SK-N-SH (cell line): ENCODE measurements at regions not wholly inside any gene's neighbourhood (a gene's known extent, or its start where the extent isn't known, plus 50 kb on each side); places are given as distances from the start of the nearest gene placed in this dataset.

Experiments used
- CTCF ChIA-PET: fragments of 300-600, 350-600 bp; formaldehyde crosslinking; extraction: SDS; loops from one replicate; lab custom pipeline; 2021; lab: Yijun Ruan, JAX
- POLR2A ChIA-PET: fragments of 350-600 bp; sonication (Branson Sonifier 250); formaldehyde crosslinking; extraction: SDS; loops from one replicate; lab custom pipeline; 2020; ENCODE audit warnings: antibody characterized with exemption, inconsistent platforms; lab: Yijun Ruan, JAX
- DNase-seq: peaks from one replicate; pipeline ENCODE4 v3.0.0; 2012
- H2AFZ ChIP-seq: fragments of 200-600 bp; sonication (generic); 2 replicates; pipeline ENCODE4 v1.8.1; 2016; ENCODE audit warnings: antibody characterized with exemption, mild to moderate bottlenecking, low read depth
- H3F3A ChIP-seq: fragments of 200-600 bp; sonication (generic); replicated peaks from 2 replicates; pipeline ENCODE3; 2016; ENCODE audit warnings: antibody characterized with exemption, mild to moderate bottlenecking; ENCODE audit not compliant: insufficient read depth
- H3K27ac ChIP-seq, 2 experiments: fragments of 200-500 bp in 1 of 2; fragments of 200-600 bp in 1 of 2; sonication (Bioruptor generic) in 1 of 2; sonication (generic), shearing (Covaris generic) in 1 of 2; 2 replicates each; pipeline versions ENCODE4 v1.5.1 to v1.6.1; 2014 to 2016; ENCODE audit warnings: low read depth in 2 of 2, inconsistent platforms in 1 of 2, low read length in 1 of 2, mild to moderate bottlenecking in 1 of 2, mixed read lengths in 1 of 2
- H3K27me3 ChIP-seq: fragments of 200-600 bp; sonication (generic), shearing (Covaris generic); 2 replicates; pipeline ENCODE4 v1.6.1; 2016; ENCODE audit warnings: mixed run types; ENCODE audit not compliant: insufficient read depth
- H3K36me3 ChIP-seq, 2 experiments: fragments of 200-500 bp in 1 of 2; fragments of 200-600 bp in 1 of 2; sonication (Bioruptor generic) in 1 of 2; sonication (generic) in 1 of 2; replicated peaks in 1 of 2; 2 replicates each; pipeline versions ENCODE3 to v1.5.1; 2014 to 2016; ENCODE audit warnings: low read length in 1 of 2, mild to moderate bottlenecking in 1 of 2; ENCODE audit not compliant: insufficient read depth in 2 of 2, control insufficient read depth in 1 of 2
- H3K4me1 ChIP-seq, 2 experiments: fragments of 200-500 bp in 1 of 2; fragments of 200-600 bp in 1 of 2; sonication (Bioruptor generic) in 1 of 2; sonication (generic), shearing (Covaris generic) in 1 of 2; 2 replicates each; pipeline versions ENCODE4 v1.5.1 to v1.6.1; 2014 to 2016; ENCODE audit warnings: low read depth in 1 of 2, low read length in 1 of 2, mixed run types in 1 of 2; ENCODE audit not compliant: insufficient read depth in 2 of 2, control insufficient read depth in 1 of 2
- H3K4me2 ChIP-seq: fragments of 200-600 bp; sonication (generic), shearing (Covaris generic); 2 replicates; pipeline ENCODE4 v1.6.1; 2017; ENCODE audit warnings: mixed run types
- H3K4me3 ChIP-seq, 2 experiments: fragments of 200-500 bp in 1 of 2; fragments of 200-600 bp in 1 of 2; sonication (Bioruptor generic) in 1 of 2; sonication (generic), shearing (Covaris generic) in 1 of 2; 2 replicates each; pipeline versions ENCODE4 v1.5.1 to v1.8.1; 2014 to 2016; ENCODE audit warnings: low read depth in 2 of 2, inconsistent platforms in 1 of 2, low read length in 1 of 2, mild to moderate bottlenecking in 1 of 2, mixed read lengths in 1 of 2, moderate library complexity in 1 of 2
- H3K79me2 ChIP-seq: fragments of 200-600 bp; sonication (generic); 2 replicates; pipeline ENCODE4 v1.8.1; 2017; ENCODE audit warnings: mild to moderate bottlenecking; ENCODE audit not compliant: insufficient read depth
- H3K9ac ChIP-seq: fragments of 200-600 bp; sonication (generic); 2 replicates; pipeline ENCODE4 v1.6.1; 2017; ENCODE audit warnings: mixed run types
- H3K9me2 ChIP-seq: fragments of 200-600 bp; sonication (generic); 2 replicates; pipeline ENCODE4 v1.6.1; 2017; ENCODE audit warnings: mixed run types
- H3K9me3 ChIP-seq: fragments of 200-600 bp; sonication (generic); 2 replicates; pipeline ENCODE4 v1.6.1; 2017; ENCODE audit warnings: mixed run types, mild to moderate bottlenecking, moderate library complexity
- H4K20me1 ChIP-seq: fragments of 200-600 bp; sonication (generic); 2 replicates; pipeline ENCODE4 v1.6.1; 2017; ENCODE audit warnings: mild to moderate bottlenecking, mixed run types; ENCODE audit not compliant: insufficient read depth
- EZH2phosphoT487 ChIP-seq: fragments of 200-600 bp; sonication (generic); IDR thresholded peaks from 2 replicates; pipeline ENCODE4 v1.6.1; 2017; ENCODE audit warnings: low read depth, mixed run types, mild to moderate bottlenecking, antibody characterized with exemption, moderate library complexity, borderline replicate concordance
- FOSL2 ChIP-seq: IDR thresholded peaks from 2 replicates; pipeline ENCODE4 v1.4.0; 2012; ENCODE audit warnings: low read depth, mild to moderate bottlenecking, moderate library complexity, borderline replicate concordance
- FOXJ3 ChIP-seq: sonication (generic); formaldehyde crosslinking; IDR thresholded peaks from 2 replicates; pipeline ENCODE4 v1.5.1; 2020; ENCODE audit warnings: mild to moderate bottlenecking, missing genetic modification reagents
- GABPA ChIP-seq: IDR thresholded peaks from 2 replicates; pipeline ENCODE4 v1.4.0; 2012; ENCODE audit warnings: low read depth, mild to moderate bottlenecking
- GATA2 ChIP-seq: sonication (generic); formaldehyde crosslinking; IDR thresholded peaks from 2 replicates; pipeline ENCODE4 v1.5.0; 2020; ENCODE audit warnings: mild to moderate bottlenecking, missing genetic modification reagents
- IRF3 ChIP-seq: fragments of 150-350 bp; IDR thresholded peaks from 2 replicates; pipeline ENCODE4 v1.6.1; 2016; ENCODE audit warnings: mild to moderate bottlenecking, low read depth, low read length
- JUND ChIP-seq: IDR thresholded peaks from 2 replicates; pipeline ENCODE4 v1.4.0; 2012
- NFIC ChIP-seq: IDR thresholded peaks from 2 replicates; pipeline ENCODE4 v1.4.0; 2012; ENCODE audit warnings: borderline replicate concordance
- NRF1 ChIP-seq: IDR thresholded peaks from 2 replicates; pipeline ENCODE4 v1.6.1; 2012; ENCODE audit warnings: low read depth, mild to moderate bottlenecking, low read length
- PBX3 ChIP-seq: IDR thresholded peaks from 2 replicates; pipeline ENCODE4; 2012
- POLR2AphosphoS5 ChIP-seq: IDR thresholded peaks from 2 replicates; pipeline ENCODE4 v1.6.1; 2012; ENCODE audit warnings: low read depth, low read length
- RCOR1 ChIP-seq: fragments of 150-350 bp; IDR thresholded peaks from 2 replicates; pipeline ENCODE4 v1.6.1; 2017; ENCODE audit warnings: antibody characterized with exemption, low read length
- RFX5 ChIP-seq: IDR thresholded peaks from 2 replicates; pipeline ENCODE4 v1.6.1; 2012; ENCODE audit warnings: mild to moderate bottlenecking, improper control_type of control experiment, low read length
- SIN3A ChIP-seq: IDR thresholded peaks from 2 replicates; pipeline ENCODE4 v1.6.1; 2012; ENCODE audit warnings: low read depth, mild to moderate bottlenecking, low read length, moderate library complexity, borderline replicate concordance
- SMC3 ChIP-seq: IDR thresholded peaks from 2 replicates; pipeline ENCODE4 v1.6.1; 2012; ENCODE audit warnings: low read depth, low read length, improper control_type of control experiment
- TAF1 ChIP-seq: IDR thresholded peaks from 2 replicates; pipeline ENCODE4 v1.6.1; 2012; ENCODE audit warnings: low read depth, mild to moderate bottlenecking, low read length, moderate library complexity, borderline replicate concordance
- TCF12 ChIP-seq: IDR thresholded peaks from 2 replicates; pipeline ENCODE4 v1.4.0; 2012
- TEAD4 ChIP-seq: IDR thresholded peaks from 2 replicates; pipeline ENCODE4 v1.4.0; 2012; ENCODE audit warnings: mild to moderate bottlenecking, borderline replicate concordance; ENCODE audit not compliant: insufficient read depth
- YY1 ChIP-seq: IDR thresholded peaks from 2 replicates; pipeline ENCODE4 v1.4.0; 2012; ENCODE audit warnings: low read depth, mild to moderate bottlenecking
- WGBS: methylation state at CpG from one replicate; pipeline ENCODE4 v1.1.6; 2017; ENCODE audit warnings: low lambda C conversion rate; 5-methylcytosine and 5-hydroxymethylcytosine counted together
- TF ChIP-seq, protein P1 (sequence below): IDR thresholded peaks from 2 replicates; pipeline ENCODE4 v1.4.0; 2012; ENCODE audit warnings: low read depth, borderline replicate concordance
- TF ChIP-seq, protein P2 (sequence below): IDR thresholded peaks from 2 replicates; pipeline ENCODE4 v1.4.0; 2012; ENCODE audit warnings: low read depth
- TF ChIP-seq, protein P3 (sequence below): fragments of 150-350 bp; IDR thresholded peaks from 2 replicates; pipeline ENCODE4 v1.6.1; 2017; ENCODE audit warnings: antibody characterized with exemption, low read length, low read depth, borderline replicate concordance

GRCh38 chrX:80879916-80880315, 70.2 kb upstream of the BRWD3 start:
- Histone ChIP-seq H3K79me2 (no peaks in the 10 kb centered on the region), H3K9me3 (no peaks in the 10 kb centered on the region), H3K4me3 (no peak overlapping the region), H2AFZ (no peak overlapping the region), H4K20me1 (no peaks in the 10 kb centered on the region), H3K27me3 (no peaks in the 10 kb centered on the region; the same call in 1 of the 2 replicates), H3K9ac (no peak overlapping the region), H3K27ac (no peak overlapping the region), H3K36me3 (no peaks in the 10 kb centered on the region), H3K4me1 (no peaks in the 10 kb centered on the region), H3K4me2 (no peak overlapping the region), H3K9me2 (no peaks in the 10 kb centered on the region), H3F3A (no peaks in the 10 kb centered on the region)
- ChIA-PET CTCF (interaction anchor here (0.7 kb wide), 1 partner anchor 34 kb away, joined by 3 read pairs; no protein-coding TSS in a partner anchor), POLR2A (no interaction called here)
- DNase-seq, result no peak
- TF ChIP-seq EZH2phosphoT487 (no peak), TAF1 (no peak), GABPA (no peak), TEAD4 (no peak), GATA2 (CRISPR knock-in tag) (no peak), POLR2AphosphoS5 (no peak)
- TF ChIP-seq, protein P1, sequence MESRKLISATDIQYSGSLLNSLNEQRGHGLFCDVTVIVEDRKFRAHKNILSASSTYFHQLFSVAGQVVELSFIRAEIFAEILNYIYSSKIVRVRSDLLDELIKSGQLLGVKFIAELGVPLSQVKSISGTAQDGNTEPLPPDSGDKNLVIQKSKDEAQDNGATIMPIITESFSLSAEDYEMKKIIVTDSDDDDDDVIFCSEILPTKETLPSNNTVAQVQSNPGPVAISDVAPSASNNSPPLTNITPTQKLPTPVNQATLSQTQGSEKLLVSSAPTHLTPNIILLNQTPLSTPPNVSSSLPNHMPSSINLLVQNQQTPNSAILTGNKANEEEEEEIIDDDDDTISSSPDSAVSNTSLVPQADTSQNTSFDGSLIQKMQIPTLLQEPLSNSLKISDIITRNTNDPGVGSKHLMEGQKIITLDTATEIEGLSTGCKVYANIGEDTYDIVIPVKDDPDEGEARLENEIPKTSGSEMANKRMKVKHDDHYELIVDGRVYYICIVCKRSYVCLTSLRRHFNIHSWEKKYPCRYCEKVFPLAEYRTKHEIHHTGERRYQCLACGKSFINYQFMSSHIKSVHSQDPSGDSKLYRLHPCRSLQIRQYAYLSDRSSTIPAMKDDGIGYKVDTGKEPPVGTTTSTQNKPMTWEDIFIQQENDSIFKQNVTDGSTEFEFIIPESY, result no peak
- WGBS, result 0% methylated on average over 1 of the region's 1 CpG

GRCh38 chrX:80879143-80879542, 69.5 kb upstream of the BRWD3 start:
- ChIA-PET CTCF (no interaction called here), POLR2A (no interaction called here)
- H3K4me3 ChIP-seq, result no peak overlapping the region
- WGBS, result 0% methylated on average over 1 of the region's 1 CpG
- no peaks in the 10 kb centered on the region for H3K9me2 ChIP-seq
- no peak for DNase-seq
- H2AFZ ChIP-seq, result no peak overlapping the region
- H3K27ac ChIP-seq, result no peak overlapping the region
- H3F3A ChIP-seq, result no peaks in the 10 kb centered on the region
- H4K20me1 ChIP-seq, result no peaks in the 10 kb centered on the region
- no peaks in the 10 kb centered on the region for H3K9me3 ChIP-seq
- no peaks in the 10 kb centered on the region for H3K4me1 ChIP-seq
- no peak overlapping the region for H3K9ac ChIP-seq
- no peaks in the 10 kb centered on the region for H3K36me3 ChIP-seq
- no peaks in the 10 kb centered on the region for H3K79me2 ChIP-seq
- H3K4me2 ChIP-seq, result no peak overlapping the region
- H3K27me3 ChIP-seq, result no peaks in the 10 kb centered on the region; the same call in 1 of the 2 replicates
- TF ChIP-seq TCF12 (no peak), RFX5 (no peak), FOXJ3 (CRISPR knock-in tag) (no peak), SMC3 (no peak), RCOR1 (no peak), SIN3A (no peak), JUND (no peak), FOSL2 (no peak), NRF1 (no peak), IRF3 (no peak), YY1 (no peak), TAF1 (no peak), TEAD4 (no peak), NFIC (no peak), PBX3 (no peak)
- TF ChIP-seq, protein P1, result no peak
- TF ChIP-seq, protein P2, sequence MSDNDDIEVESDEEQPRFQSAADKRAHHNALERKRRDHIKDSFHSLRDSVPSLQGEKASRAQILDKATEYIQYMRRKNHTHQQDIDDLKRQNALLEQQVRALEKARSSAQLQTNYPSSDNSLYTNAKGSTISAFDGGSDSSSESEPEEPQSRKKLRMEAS, result no peak
- TF ChIP-seq, protein P3, sequence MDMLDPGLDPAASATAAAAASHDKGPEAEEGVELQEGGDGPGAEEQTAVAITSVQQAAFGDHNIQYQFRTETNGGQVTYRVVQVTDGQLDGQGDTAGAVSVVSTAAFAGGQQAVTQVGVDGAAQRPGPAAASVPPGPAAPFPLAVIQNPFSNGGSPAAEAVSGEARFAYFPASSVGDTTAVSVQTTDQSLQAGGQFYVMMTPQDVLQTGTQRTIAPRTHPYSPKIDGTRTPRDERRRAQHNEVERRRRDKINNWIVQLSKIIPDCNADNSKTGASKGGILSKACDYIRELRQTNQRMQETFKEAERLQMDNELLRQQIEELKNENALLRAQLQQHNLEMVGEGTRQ, result no peak
